BE2C (cell line): ENCODE measurements at regions not wholly inside any gene's neighbourhood (a gene's known extent, or its start where the extent isn't known, plus 50 kb on each side); places are given as distances from the start of the nearest gene placed in this dataset.
A peak's percentile ranks its signal among the peaks of the same experiment; 100 is the strongest.

Source experiments
- DNase-seq: peaks from one replicate; pipeline ENCODE4 v3.0.0-alpha.2; 2020
- H3K27me3 ChIP-seq: fragments of 250-450 bp; sonication (Bioruptor Pico); 2 replicates; pipeline ENCODE4 v1.5.1; 2020; ENCODE audit warnings: mild to moderate bottlenecking
- H3K36me3 ChIP-seq: fragments of 250-450 bp; sonication (Bioruptor Pico); 2 replicates; pipeline ENCODE4 v1.5.1; 2020; ENCODE audit warnings: mild to moderate bottlenecking
- H3K4me1 ChIP-seq: fragments of 250-450 bp; sonication (Bioruptor Pico); 2 replicates; pipeline ENCODE4 v1.5.1; 2020
- H3K4me3 ChIP-seq: 2 replicates; pipeline ENCODE4 v1.5.1; 2011; ENCODE audit warnings: low read depth, low read length
- H3K9me3 ChIP-seq: fragments of 250-450 bp; sonication (Bioruptor Pico); 2 replicates; pipeline ENCODE4 v1.5.1; 2020
- TF ChIP-seq, protein P1 (sequence below): IDR thresholded peaks from 2 replicates; pipeline ENCODE4 v1.5.1; 2012; ENCODE audit warnings: mild to moderate bottlenecking, low read depth, low read length

GRCh38 chr5:106843812-106844416, 826.8 kb downstream of the EFNA5 start:
- no peaks in the 10 kb centered on the region for H3K36me3 ChIP-seq
- H3K4me3 ChIP-seq: peak overlapping the region; percentile 31
- H3K9me3 ChIP-seq: no peaks in the 10 kb centered on the region
- no peaks in the 10 kb centered on the region for H3K4me1 ChIP-seq
- H3K27me3 ChIP-seq: no peaks in the 10 kb centered on the region
- no peak for DNase-seq
- TF ChIP-seq, protein P1, sequence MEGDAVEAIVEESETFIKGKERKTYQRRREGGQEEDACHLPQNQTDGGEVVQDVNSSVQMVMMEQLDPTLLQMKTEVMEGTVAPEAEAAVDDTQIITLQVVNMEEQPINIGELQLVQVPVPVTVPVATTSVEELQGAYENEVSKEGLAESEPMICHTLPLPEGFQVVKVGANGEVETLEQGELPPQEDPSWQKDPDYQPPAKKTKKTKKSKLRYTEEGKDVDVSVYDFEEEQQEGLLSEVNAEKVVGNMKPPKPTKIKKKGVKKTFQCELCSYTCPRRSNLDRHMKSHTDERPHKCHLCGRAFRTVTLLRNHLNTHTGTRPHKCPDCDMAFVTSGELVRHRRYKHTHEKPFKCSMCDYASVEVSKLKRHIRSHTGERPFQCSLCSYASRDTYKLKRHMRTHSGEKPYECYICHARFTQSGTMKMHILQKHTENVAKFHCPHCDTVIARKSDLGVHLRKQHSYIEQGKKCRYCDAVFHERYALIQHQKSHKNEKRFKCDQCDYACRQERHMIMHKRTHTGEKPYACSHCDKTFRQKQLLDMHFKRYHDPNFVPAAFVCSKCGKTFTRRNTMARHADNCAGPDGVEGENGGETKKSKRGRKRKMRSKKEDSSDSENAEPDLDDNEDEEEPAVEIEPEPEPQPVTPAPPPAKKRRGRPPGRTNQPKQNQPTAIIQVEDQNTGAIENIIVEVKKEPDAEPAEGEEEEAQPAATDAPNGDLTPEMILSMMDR: peak; percentile 61

- H3K4me1 ChIP-seq: no peaks in the 10 kb centered on the region; the same call in 1 of the 2 replicates
- H3K9me3 ChIP-seq: no peaks in the 10 kb centered on the region
- no peaks in the 10 kb centered on the region for H3K27me3 ChIP-seq
- H3K36me3 ChIP-seq: no peaks in the 10 kb centered on the region
- TF ChIP-seq, protein P1: no peak
- no peak for DNase-seq
- H3K4me3 ChIP-seq: no peak overlapping the region
Observed at GRCh38 chr5:106833517-106833916, 837.2 kb downstream of the EFNA5 start.

- H3K36me3 ChIP-seq: no peaks in the 10 kb centered on the region
- H3K4me1 ChIP-seq: no peaks in the 10 kb centered on the region; the same call in 1 of the 2 replicates
- TF ChIP-seq, protein P1: no peak
- H3K4me3 ChIP-seq: no peak overlapping the region
- no peaks in the 10 kb centered on the region for H3K27me3 ChIP-seq
- H3K9me3 ChIP-seq: no peaks in the 10 kb centered on the region
- no peak for DNase-seq
Observed at GRCh38 chr5:106827061-106827460, 843.7 kb downstream of the EFNA5 start.

- DNase-seq: no peak
Observed at GRCh38 chr5:106825374-106825773, 845.4 kb downstream of the EFNA5 start.

GRCh38 chr5:106822851-106823250, 847.9 kb downstream of the EFNA5 start:
- TF ChIP-seq, protein P1: no peak
- no peak overlapping the region for H3K4me3 ChIP-seq
- H3K27me3 ChIP-seq: no peaks in the 10 kb centered on the region
- H3K36me3 ChIP-seq: no peaks in the 10 kb centered on the region
- H3K4me1 ChIP-seq: no peaks in the 10 kb centered on the region
- DNase-seq: no peak
- H3K9me3 ChIP-seq: no peaks in the 10 kb centered on the region

More at GRCh38 chr5:106825374-106825773, 845.4 kb downstream of the EFNA5 start:
- Histone ChIP-seq H3K27me3 (no peaks in the 10 kb centered on the region), H3K4me3 (no peak overlapping the region), H3K4me1 (no peaks in the 10 kb centered on the region), H3K9me3 (no peaks in the 10 kb centered on the region), H3K36me3 (no peaks in the 10 kb centered on the region)
- TF ChIP-seq, protein P1: no peak

DNA sequence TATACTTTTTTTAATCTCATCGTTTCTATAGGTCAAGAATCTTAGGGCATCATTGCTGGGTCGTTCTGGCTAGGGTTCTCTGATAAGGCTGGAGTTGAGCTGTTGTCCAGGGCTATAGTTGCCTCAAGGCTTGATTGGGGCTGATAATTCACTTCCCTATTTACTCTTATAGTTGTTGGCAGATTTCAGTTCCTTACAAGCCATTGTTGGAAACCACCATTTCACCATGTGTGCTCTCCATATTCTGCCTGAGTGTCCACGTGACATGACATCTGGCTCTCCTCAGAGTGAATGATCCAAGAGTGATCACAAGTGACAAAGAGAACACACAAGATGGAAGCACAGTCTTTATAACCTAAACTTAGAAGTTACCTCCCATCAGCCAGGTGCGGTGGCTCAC, 852.2 kb downstream of the EFNA5 start:
- Histone ChIP-seq H3K36me3 (no peaks in the 10 kb centered on the region), H3K4me1 (no peaks in the 10 kb centered on the region), H3K27me3 (no peaks in the 10 kb centered on the region), H3K4me3 (no peak overlapping the region), H3K9me3 (no peaks in the 10 kb centered on the region)
- no peak for DNase-seq
- TF ChIP-seq, protein P1: no peak
